ENCODE measurements at regions not wholly inside any gene's neighbourhood (a gene's known extent, or its start where the extent isn't known, plus 50 kb on each side); places are given as distances from the start of the nearest gene placed in this dataset.
"Not testable (repeated sequence)": the region's sequence is repeated elsewhere in the genome, so short reads cannot be mapped to it uniquely, and the experiment has no call there.

DNA sequence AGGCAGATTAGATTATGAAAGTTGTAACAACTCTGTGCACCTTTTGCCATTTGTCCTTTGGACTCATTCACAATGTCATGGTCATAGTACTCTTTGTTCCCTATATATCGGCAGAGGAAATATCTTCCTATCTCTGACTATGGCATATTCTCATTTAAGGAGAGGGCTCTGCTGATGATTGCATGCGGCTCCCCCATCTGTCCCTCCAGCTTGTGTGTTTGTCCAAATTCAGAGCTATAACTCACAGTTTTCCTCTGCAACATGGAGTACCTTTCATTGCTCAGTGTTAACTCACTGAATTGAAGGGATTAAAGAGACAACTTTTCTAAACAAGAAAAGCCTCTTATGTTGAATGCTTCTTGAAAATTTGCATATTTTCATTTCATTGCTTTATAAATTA lies 145.5 kb downstream of the OTUD1 start:
- Mint-ChIP-seq H3K36me3 (ENCODE audit: low read depth) (no peaks in the 10 kb centered on the region), H3K4me3 (no peak overlapping the region), H3K9me3 (no peaks in the 10 kb centered on the region), H3K27ac (no peak overlapping the region), H3K4me1 (ENCODE audit: low read depth) (no peaks in the 10 kb centered on the region), H3K27me3 (no peaks in the 10 kb centered on the region)

DNA sequence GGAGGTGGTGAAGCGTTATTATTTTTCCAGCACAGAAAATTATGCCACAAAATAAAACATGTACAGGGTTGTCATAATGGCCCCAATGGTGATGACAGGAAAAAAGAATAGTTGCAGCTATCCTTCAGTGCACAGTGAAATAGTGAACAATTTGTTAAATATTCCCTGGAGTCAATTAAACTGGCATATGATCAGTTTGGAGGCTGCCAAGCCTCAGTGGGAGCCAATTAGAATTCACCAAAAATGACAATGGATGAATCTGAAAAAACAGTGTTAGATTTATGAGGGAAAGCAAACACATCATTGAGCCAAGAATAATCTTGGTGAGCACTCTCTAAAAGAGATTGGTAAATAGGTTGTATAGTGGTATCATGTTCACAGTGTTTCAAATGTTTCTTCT lies 146.3 kb downstream of the OTUD1 start:
- Mint-ChIP-seq H3K9me3 (no peaks in the 10 kb centered on the region), H3K27ac (no peak overlapping the region), H3K4me3 (no peak overlapping the region), H3K4me1 (ENCODE audit: low read depth) (no peaks in the 10 kb centered on the region), H3K36me3 (ENCODE audit: low read depth) (no peaks in the 10 kb centered on the region), H3K27me3 (no peaks in the 10 kb centered on the region)

DNA sequence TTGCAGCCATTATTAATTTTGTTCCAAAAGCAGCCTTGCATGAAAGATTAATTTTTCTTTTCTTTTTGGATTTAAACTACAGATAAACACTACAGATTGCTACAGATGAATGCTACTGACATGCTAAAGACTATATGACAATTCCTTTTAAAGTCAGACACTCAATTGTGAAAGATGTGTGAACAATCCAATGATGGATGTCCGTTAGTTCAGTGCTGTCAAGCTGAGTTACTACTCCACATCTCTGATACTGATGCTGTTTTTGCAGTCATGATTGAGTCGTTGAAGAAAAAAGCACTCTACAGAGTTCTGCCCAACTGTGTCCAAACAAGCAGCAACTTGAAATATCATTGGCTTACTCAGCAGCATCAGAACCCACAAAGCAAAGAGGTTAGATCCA lies 146.8 kb downstream of the OTUD1 start:
- Mint-ChIP-seq H3K27ac (no peak overlapping the region), H3K36me3 (ENCODE audit: low read depth) (no peaks in the 10 kb centered on the region), H3K4me1 (ENCODE audit: low read depth) (no peaks in the 10 kb centered on the region), H3K9me3 (no peaks in the 10 kb centered on the region), H3K27me3 (no peaks in the 10 kb centered on the region), H3K4me3 (no peak overlapping the region)

DNA sequence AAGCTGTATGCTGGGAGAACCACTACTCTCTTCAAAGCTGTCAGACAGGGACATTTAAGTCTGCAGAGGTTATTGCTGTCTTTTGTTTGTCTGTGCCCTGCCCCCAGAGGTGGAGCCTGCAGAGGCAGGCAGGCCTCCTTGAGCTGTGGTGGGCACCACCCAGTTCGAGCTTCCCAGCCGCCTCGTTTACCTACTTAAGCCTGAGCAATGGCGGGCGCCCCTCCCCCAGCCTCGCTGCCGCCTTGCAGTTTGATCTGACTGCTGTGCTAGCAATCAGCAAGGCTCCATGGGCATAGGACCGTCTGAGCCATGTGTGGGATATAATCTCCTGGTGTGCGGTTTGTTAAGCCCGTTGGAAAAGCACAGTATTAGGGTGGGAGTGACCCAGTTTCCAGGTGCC lies 156.4 kb downstream of the OTUD1 start:
- H3K27ac Mint-ChIP-seq; H3K4me3 Mint-ChIP-seq; H3K27me3 Mint-ChIP-seq; H3K4me1 Mint-ChIP-seq (ENCODE audit: low read depth); H3K36me3 Mint-ChIP-seq (ENCODE audit: low read depth): not testable (repeated sequence)
- peaks cover 23% of the 10 kb centered on the region for H3K9me3 Mint-ChIP-seq

DNA sequence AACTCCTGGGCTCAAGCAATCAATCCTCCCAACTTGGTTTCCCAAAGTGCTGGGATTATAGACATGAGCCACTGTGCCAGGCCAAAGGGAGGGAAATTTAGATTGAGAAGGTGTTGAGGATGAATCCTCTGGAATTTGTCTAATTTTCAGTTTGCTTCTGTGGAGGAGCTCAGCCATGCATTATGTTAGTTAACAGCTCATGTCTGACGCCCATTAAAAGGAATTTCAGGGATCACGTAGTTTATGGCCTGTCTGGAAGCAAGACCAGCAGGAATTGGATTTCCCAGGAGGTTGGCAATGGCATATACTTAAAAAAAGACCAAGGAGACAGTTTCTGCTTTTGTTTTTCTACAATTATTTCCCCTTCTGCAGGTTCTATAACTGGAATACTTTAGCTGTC lies 165.7 kb downstream of the OTUD1 start:
- Mint-ChIP-seq H3K4me1 (ENCODE audit: low read depth) (no peaks in the 10 kb centered on the region), H3K27ac (no peak overlapping the region), H3K9me3 (no peaks in the 10 kb centered on the region), H3K36me3 (ENCODE audit: low read depth) (no peaks in the 10 kb centered on the region), H3K4me3 (no peak overlapping the region), H3K27me3 (no peaks in the 10 kb centered on the region)

DNA sequence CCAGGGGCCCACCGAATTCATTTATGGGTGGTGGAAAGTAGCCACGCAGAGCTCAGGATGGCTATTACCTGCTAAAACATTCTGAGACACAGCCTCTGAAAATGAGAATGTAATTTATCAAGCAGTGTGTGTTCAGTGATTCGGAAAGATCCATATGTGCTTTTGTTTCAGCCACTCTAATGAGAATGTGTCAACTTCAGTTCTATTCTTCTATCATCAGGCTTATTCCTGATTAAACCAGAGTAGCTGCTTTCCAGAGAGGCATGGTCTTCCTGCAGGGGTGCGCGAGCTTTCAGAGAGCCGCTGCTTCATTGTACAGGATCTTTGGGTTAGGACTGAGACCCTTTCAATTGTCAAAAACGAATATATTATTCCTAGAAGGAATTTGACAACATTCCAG lies 167.6 kb downstream of the OTUD1 start:
- H3K4me1 Mint-ChIP-seq (ENCODE audit: low read depth): no peaks in the 10 kb centered on the region
- H3K9me3 Mint-ChIP-seq: no peaks in the 10 kb centered on the region
- H3K4me3 Mint-ChIP-seq: no peak overlapping the region
- H3K27me3 Mint-ChIP-seq: no peaks in the 10 kb centered on the region
- H3K27ac Mint-ChIP-seq: no peak overlapping the region
- no peaks in the 10 kb centered on the region for H3K36me3 Mint-ChIP-seq (ENCODE audit: low read depth)

DNA sequence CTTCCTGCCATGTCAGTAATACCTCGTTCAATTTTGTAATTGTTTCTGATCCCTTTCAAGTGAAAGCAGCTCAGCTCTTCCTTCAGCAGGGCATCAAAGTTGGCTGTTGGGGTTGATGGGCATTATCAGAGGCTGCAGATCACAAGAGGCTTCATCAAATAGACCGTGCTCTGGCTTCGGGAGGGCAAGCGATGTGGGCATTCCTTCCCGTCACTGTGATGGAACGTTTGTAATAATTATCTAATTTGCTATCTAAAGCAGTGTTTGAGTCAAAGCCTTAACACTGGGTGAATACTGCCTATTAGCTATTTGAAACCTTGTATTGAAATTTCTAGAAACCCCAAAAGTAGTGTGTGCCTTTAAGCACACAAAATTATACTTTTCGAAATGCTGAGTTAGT lies 170.1 kb downstream of the OTUD1 start:
- H3K4me1 Mint-ChIP-seq (ENCODE audit: low read depth): no peaks in the 10 kb centered on the region
- no peaks in the 10 kb centered on the region for H3K9me3 Mint-ChIP-seq
- no peak overlapping the region for H3K27ac Mint-ChIP-seq
- no peaks in the 10 kb centered on the region for H3K36me3 Mint-ChIP-seq (ENCODE audit: low read depth)
- no peaks in the 10 kb centered on the region for H3K27me3 Mint-ChIP-seq
- H3K4me3 Mint-ChIP-seq: no peak overlapping the region

DNA sequence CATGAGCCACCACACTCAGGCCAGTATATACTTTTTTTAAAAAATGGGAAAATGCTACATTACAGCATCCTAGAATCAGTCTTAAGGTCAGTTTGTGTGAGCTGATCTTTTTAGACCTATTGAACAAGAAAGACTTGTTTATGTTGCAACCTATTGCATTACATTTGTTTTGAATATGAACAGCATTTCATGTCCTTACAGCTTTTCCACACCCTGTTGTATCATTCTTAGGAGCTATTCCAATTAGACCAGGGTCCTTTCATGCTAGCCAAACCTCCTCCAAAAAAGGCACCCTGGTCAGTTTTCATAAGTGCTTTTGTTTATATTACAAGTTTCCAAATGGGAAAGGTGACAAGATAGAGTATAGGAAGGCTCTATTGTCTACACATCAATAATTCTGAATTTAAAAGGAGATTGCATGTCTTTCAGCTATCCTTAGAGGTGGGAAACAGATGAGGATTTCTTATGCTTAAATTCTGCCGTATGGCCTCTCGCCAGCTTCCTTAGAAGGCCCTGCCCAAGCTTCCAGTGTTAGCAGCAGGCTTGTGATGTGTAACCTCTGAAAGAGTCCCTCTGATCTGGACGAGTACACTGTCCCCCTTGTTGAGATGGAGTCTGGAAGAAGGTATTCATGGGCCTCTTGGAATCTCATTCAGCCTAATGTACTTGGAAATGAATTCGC lies 171.9 kb downstream of the OTUD1 start:
- no peaks in the 10 kb centered on the region for H3K36me3 Mint-ChIP-seq (ENCODE audit: low read depth)

DNA sequence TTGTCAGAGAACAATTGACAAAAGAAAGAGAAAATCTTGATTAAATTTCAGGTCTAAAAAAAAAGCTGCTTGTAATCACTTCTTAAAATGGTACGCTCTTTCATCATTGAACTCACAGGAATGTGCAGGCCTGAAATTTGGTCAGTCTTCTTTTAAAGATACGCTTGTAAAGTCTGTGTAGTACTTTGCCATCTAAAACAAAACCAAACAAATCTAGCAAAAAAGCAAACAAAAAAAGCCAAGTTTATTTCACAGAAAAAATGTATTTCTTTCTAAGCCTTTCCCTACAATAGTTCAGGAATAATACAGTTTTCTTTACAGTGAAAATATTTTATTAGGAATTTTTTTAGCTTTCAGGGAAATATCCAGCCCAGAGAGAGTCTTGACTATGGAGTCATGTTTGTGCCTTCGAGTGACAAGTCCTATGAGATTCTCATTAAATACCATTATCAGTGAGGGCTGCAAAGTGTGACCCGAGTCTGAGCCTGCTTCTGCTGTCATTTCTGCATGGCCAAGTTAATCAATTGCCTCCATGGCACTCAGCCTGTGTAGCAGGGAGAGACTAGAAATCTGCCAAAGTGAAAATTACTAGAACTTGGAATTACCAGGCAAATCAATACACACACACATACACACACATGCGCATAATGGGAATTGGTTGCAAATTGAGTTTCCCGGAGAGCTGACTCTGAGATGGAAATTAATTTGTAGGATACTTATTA lies 172.6 kb downstream of the OTUD1 start:
- H3K27me3 Mint-ChIP-seq: no peaks in the 10 kb centered on the region
- H3K9me3 Mint-ChIP-seq: no peaks in the 10 kb centered on the region
- no peaks in the 10 kb centered on the region for H3K4me1 Mint-ChIP-seq (ENCODE audit: low read depth)
- no peak overlapping the region for H3K27ac Mint-ChIP-seq
- no peak overlapping the region for H3K4me3 Mint-ChIP-seq
- H3K36me3 Mint-ChIP-seq (ENCODE audit: low read depth): no peaks in the 10 kb centered on the region

More for the DNA sequence above, 171.9 kb downstream of the OTUD1 start:
- H3K9me3 Mint-ChIP-seq: no peaks in the 10 kb centered on the region
- H3K27ac Mint-ChIP-seq: no peak overlapping the region
- H3K4me3 Mint-ChIP-seq: no peak overlapping the region
- H3K4me1 Mint-ChIP-seq (ENCODE audit: low read depth): no peaks in the 10 kb centered on the region
- H3K27me3 Mint-ChIP-seq: no peaks in the 10 kb centered on the region

DNA sequence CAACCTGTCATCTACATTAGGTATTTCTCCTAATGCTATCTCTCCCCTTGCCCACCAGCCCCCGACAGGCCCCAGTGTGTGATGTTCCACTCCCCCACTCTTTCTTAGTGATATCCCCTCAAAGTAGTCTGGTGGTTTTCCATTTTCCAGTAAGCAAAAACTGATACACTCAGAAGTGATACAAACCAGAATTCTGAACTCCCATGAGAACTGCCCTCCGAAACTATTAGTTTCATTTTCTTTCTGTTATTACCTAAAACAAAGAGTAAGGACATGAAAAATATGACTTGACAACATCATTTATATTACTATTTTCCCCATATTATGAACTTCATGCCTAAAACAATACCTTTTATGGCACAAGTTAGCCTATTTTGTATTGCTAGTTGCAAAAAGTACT lies 175.0 kb downstream of the OTUD1 start:
- no peaks in the 10 kb centered on the region for H3K36me3 Mint-ChIP-seq (ENCODE audit: low read depth)

DNA sequence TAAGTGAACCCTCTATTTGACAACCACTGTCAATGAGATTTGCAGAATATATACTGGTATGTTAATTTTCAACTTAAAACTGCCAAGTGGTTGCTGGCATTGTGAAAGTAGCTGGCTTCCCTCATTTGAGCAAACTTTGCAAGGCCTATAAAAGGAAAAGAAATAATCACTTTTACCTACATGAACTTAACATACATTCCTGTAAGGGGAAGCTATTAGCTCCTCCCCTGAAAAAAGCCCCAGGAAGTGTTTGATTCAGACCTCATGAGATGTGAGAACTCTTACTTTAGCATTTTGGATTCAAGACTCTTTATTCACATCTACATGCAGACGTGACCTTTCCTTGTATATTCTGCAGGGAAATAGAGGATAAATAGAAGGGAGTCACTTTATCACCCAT lies 175.6 kb downstream of the OTUD1 start:
- Mint-ChIP-seq H3K36me3 (ENCODE audit: low read depth) (no peaks in the 10 kb centered on the region), H3K4me3 (no peak overlapping the region), H3K4me1 (ENCODE audit: low read depth) (no peaks in the 10 kb centered on the region), H3K27me3 (no peaks in the 10 kb centered on the region), H3K27ac (no peak overlapping the region), H3K9me3 (no peaks in the 10 kb centered on the region)

More for the DNA sequence above, 175.0 kb downstream of the OTUD1 start:
- Mint-ChIP-seq H3K4me3 (no peak overlapping the region), H3K27me3 (no peaks in the 10 kb centered on the region), H3K27ac (no peak overlapping the region), H3K9me3 (no peaks in the 10 kb centered on the region), H3K4me1 (ENCODE audit: low read depth) (no peaks in the 10 kb centered on the region)

DNA sequence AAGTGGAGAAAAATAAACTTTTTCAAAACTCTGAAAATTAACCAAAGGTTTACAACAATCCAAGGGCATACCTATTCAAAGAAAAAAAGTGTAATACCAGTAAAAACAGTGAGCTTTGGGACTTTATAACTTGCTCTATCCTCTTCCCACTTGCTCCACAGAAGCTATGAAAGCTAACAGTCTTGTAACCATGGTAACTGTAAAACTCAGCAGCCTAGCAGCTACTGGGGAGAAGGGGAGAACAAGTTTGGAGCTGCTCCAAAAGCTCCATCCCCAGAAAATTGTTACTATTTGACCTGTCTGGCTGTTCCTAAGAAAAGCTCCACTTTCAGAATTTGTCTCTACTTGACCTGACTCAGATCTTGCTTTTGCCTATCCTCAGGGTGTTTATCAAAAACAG lies 191.5 kb downstream of the OTUD1 start:
- no peaks in the 10 kb centered on the region for H3K36me3 Mint-ChIP-seq (ENCODE audit: low read depth)
- no peak overlapping the region for H3K27ac Mint-ChIP-seq
- H3K4me3 Mint-ChIP-seq: no peak overlapping the region
- H3K4me1 Mint-ChIP-seq (ENCODE audit: low read depth): no peaks in the 10 kb centered on the region
- H3K9me3 Mint-ChIP-seq: peaks cover 10% of the 10 kb centered on the region
- H3K27me3 Mint-ChIP-seq: peaks cover 3% of the 10 kb centered on the region

DNA sequence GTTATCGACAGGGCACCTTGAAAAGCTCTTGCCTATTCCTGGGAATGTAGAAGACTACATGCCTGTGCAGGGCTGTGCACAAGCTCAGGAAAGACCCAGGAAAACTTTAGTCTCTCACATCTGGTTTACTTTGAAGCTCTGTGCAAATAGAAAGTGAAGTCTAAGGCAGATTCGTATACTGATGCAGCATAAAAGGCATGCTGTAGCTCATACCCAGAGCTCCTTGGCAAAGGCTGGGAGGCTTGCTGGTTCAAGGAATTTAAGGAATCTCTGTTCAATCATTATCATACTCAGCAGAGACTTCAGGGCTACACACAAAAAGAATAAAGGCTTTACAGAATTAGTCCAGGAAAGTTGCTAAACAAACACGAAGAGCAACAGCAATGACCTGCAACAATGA lies 192.0 kb downstream of the OTUD1 start:
- no peak overlapping the region for H3K27ac Mint-ChIP-seq
- H3K9me3 Mint-ChIP-seq: peaks cover 10% of the 10 kb centered on the region
- H3K27me3 Mint-ChIP-seq: peaks cover 3% of the 10 kb centered on the region
- no peaks in the 10 kb centered on the region for H3K4me1 Mint-ChIP-seq (ENCODE audit: low read depth)
- no peaks in the 10 kb centered on the region for H3K36me3 Mint-ChIP-seq (ENCODE audit: low read depth)
- H3K4me3 Mint-ChIP-seq: no peak overlapping the region

DNA sequence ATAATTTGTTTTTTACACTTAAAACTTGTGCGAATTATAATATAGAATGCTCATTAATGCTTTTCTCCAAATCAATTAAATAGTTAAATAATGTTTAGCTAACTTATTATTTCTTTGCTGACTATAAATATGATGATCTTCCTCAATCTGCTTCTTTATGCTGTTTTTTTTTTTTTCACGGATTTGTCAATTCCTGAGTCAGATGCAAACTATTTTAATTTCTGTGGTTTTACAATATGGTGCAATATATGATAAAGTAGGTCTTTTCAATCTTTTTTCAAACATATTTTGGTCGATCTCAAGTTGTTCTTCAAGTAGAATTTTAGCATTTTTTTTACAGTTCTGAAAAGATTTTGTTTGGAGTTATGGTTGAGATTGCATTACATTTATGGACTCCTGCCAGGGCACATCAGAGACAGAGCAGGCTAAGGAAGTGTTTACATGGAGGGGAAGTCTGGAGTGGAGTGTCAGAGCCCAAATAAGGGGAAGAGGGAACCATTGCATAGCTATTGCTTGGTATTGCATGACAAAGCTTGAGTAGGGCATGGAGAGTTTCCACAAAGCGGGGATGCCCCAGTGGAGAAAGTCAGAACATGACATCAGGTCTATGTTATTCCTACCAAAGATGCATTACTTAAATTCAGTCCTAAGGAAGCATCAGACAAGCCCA lies 204.4 kb downstream of the OTUD1 start:
- H3K4me1 Mint-ChIP-seq (ENCODE audit: low read depth): no peaks in the 10 kb centered on the region
- no peaks in the 10 kb centered on the region for H3K36me3 Mint-ChIP-seq (ENCODE audit: low read depth)
- H3K9me3 Mint-ChIP-seq: no peaks in the 10 kb centered on the region
- no peak overlapping the region for H3K4me3 Mint-ChIP-seq
- H3K27me3 Mint-ChIP-seq: peaks cover 10% of the 10 kb centered on the region
- H3K27ac Mint-ChIP-seq: no peak overlapping the region

DNA sequence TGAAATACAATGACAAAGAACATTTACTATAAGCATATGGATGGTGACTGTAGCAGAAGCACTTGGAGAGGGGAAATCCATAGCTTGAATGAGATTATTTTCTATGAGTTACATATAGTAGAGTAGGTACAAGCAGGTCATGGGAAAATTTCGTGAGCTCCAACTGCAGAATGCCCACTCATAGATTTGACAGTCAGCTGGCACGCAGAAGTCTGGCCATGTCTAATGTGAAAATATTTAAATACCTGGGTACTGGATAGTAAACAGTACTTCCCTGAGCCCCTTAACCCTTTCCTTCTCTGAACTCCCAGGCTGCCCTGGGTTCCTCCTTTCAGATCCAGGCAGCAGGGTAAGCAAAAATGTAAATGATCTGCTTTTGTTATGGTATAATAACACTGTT lies 209.7 kb downstream of the OTUD1 start:
- no peaks in the 10 kb centered on the region for H3K9me3 Mint-ChIP-seq
- no peak overlapping the region for H3K4me3 Mint-ChIP-seq
- H3K36me3 Mint-ChIP-seq (ENCODE audit: low read depth): no peaks in the 10 kb centered on the region
- no peaks in the 10 kb centered on the region for H3K4me1 Mint-ChIP-seq (ENCODE audit: low read depth)
- no peak overlapping the region for H3K27ac Mint-ChIP-seq
- peaks cover 4% of the 10 kb centered on the region for H3K27me3 Mint-ChIP-seq
